Ovary (tissue), 7 donors: ENCODE measurements at regions not wholly inside any gene's neighbourhood (a gene's known extent, or its start where the extent isn't known, plus 50 kb on each side); places are given as distances from the start of the nearest gene placed in this dataset.

ENCODE experiments used
- DNase-seq, 5 donors: peaks; one replicate each; pipeline ENCODE4 v3.0.0-alpha.2; 2019 to 2020
- H3K27ac ChIP-seq, 2 donors: fragments of 200-600 bp; one replicate each; pipeline versions ENCODE4 v1.5.1 to v1.8.0; 2019 to 2022
- H3K27me3 ChIP-seq: fragments of 200-600 bp; one replicate; pipeline ENCODE4 v1.8.0; 2022
- H3K36me3 ChIP-seq: fragments of 200-600 bp; sonication (generic); one replicate; pipeline ENCODE4 v1.5.1; 2019
- H3K4me1 ChIP-seq: one replicate; pipeline ENCODE4 v1.8.1; 2013; ENCODE audit warnings: mild to moderate bottlenecking, moderate library complexity; ENCODE audit not compliant: insufficient read depth
- H3K4me3 ChIP-seq: fragments of 200-600 bp; sonication (generic); one replicate; pipeline ENCODE4 v1.5.1; 2017
- H3K9me3 ChIP-seq, 2 donors: fragments of 200-600 bp in 1 of 2; sonication (generic) in 1 of 2; one replicate each; pipeline versions ENCODE4 v1.5.1 to v1.8.1; 2013 to 2019; ENCODE audit warnings: mild to moderate bottlenecking in 1 of 2, moderate library complexity in 1 of 2
- EP300 ChIP-seq: sonication (generic); formaldehyde crosslinking; IDR thresholded peaks from one replicate; pipeline ENCODE4 v1.6.1; 2017; ENCODE audit warnings: antibody characterized with exemption
- POLR2A ChIP-seq: fragments of 450-650 bp; IDR thresholded peaks from one replicate; pipeline ENCODE4 v1.6.1; 2017; ENCODE audit warnings: antibody characterized with exemption, mild to moderate bottlenecking, moderate library complexity
- WGBS, 3 donors: extraction: QIAGEN DNeasy Blood & Tissue Kit in 1 of 3; methylation state at CpG; one replicate each; pipeline versions ENCODE4 v1.1.5 to v1.1.7; 2013 to 2017; 5-methylcytosine and 5-hydroxymethylcytosine counted together
- intact Hi-C, 4 donors: fragments of 100-400 bp; cut with DNase I; formaldehyde crosslinking; loops; one replicate each; pipeline versions ENCODE4 v1.11.0 to v1.15.1; 2022 to 2023
- TF ChIP-seq, protein P1 (sequence below), 3 donors: fragments of 450-650 bp in 2 of 3; fragments of 200-600 bp in 1 of 3; IDR thresholded peaks; one replicate each; pipeline versions ENCODE4 v1.5.1 to v1.8.0; 2016 to 2022; ENCODE audit warnings: antibody characterized with exemption in 3 of 3, mild to moderate bottlenecking in 1 of 3
- donor health status: DM: no; HTN: no; CAD: no; lungs with moderate emphysema.
- donor health status: DM: no; HTN: no; CAD: no.
- donor health status: Bipolar disorder and iron deficiency.
- donor health status: DM: no; HTN: no; CAD: no.
- donor health status: DM: yes; HTN: yes; CAD: no.

DNA sequence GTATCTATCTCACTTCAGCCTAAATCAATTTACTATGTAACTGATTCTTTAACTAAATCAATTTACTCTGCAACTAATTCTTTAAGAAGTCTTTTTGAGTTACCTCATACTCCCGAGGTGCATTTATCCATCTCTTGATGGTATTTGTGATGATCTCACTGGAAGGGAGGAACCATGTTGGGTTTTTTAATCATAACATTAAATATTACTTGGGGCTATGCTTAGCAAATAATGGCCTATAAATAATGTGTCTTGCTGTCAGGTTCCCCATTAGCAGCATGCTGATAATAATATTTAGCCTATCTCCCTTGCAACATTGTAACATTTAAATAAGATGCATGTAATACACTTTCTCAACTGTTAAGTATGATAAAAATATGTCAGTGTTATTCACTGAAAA, 411.3 kb downstream of the SLITRK1 start:
- WGBS, 3 donors = 11 to 21% (median 21%) methylated on average over 1 of the region's 1 CpG
- no peaks in the 10 kb centered on the region for H3K4me1 ChIP-seq
- TF ChIP-seq POLR2A (no peak), EP300 (no peak)
- TF ChIP-seq, protein P1, sequence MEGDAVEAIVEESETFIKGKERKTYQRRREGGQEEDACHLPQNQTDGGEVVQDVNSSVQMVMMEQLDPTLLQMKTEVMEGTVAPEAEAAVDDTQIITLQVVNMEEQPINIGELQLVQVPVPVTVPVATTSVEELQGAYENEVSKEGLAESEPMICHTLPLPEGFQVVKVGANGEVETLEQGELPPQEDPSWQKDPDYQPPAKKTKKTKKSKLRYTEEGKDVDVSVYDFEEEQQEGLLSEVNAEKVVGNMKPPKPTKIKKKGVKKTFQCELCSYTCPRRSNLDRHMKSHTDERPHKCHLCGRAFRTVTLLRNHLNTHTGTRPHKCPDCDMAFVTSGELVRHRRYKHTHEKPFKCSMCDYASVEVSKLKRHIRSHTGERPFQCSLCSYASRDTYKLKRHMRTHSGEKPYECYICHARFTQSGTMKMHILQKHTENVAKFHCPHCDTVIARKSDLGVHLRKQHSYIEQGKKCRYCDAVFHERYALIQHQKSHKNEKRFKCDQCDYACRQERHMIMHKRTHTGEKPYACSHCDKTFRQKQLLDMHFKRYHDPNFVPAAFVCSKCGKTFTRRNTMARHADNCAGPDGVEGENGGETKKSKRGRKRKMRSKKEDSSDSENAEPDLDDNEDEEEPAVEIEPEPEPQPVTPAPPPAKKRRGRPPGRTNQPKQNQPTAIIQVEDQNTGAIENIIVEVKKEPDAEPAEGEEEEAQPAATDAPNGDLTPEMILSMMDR (IDR thresholded peaks at IDR 0.05) = no peak
- intact Hi-C loops = no loop called here
- no peaks in the 10 kb centered on the region for H3K27me3 ChIP-seq
- no peaks in the 10 kb centered on the region for H3K9me3 ChIP-seq
- DNase-seq = no peak
- no peaks in the 10 kb centered on the region for H3K36me3 ChIP-seq
- no peak overlapping the region for H3K27ac ChIP-seq
- H3K4me3 ChIP-seq = no peak overlapping the region

DNA sequence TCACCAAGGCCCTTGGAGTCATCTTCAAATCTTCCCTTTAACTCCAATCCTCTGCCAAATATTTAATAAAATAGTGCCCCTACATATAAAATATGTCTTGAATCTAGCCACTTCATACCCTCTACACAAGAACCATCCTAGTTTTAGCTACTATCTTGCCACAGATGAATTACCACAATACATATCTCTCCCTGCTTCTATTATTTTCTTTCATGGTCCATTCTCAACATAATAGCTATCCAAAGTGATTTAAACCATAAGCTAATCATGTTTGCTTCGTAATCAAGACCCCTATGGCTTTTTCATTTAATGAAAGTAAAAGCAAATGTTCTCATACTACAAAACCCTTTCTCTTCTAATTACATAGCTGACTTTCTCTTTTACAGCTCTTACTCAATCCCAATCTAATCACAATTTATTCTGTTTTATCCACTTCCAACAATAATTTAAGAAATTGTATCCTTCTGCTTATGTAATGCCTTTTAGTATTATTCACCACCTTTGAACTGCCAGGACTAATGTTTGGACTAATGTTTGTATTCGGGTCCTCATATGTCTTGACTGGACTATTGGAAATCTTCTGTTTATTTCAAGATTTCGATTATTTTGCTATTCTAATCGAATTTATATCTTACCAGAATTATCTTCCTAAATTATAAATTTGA, 412.0 kb downstream of the SLITRK1 start:
- TF ChIP-seq, protein P1 (IDR thresholded peaks at IDR 0.05) = no peak
- TF ChIP-seq EP300 (no peak), POLR2A (no peak)
- Histone ChIP-seq H3K36me3 (no peaks in the 10 kb centered on the region), H3K4me1 (no peaks in the 10 kb centered on the region), H3K9me3 (no peaks in the 10 kb centered on the region), H3K27ac (no peak overlapping the region), H3K27me3 (no peaks in the 10 kb centered on the region), H3K4me3 (no peak overlapping the region)
- 53 to 65% (median 58%) methylated on average over 4 of the region's 4 CpGs for WGBS, 3 donors
- intact Hi-C loops = no loop called here
- no peak for DNase-seq

DNA sequence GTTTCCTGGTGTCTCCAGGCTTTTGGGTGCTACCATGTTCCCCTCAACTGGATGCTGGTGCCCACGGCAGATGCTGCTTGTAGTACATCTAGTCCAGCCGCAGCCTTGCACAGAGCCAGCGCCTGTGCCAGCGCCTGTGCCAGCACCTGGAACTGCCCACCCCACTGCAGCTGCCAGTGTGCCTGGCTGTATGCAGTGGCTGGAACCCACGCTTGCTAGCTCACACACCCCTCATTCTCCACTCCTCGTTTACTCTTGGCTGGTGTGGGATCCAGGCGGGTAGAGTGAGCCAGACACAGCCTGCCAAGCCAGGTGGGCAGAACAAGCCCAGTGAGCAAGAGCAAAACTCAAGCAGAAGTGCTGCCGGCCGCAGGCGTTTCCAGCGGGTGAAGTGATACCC, 428.6 kb downstream of the SLITRK1 start:
- Histone ChIP-seq H3K4me3 (no peak overlapping the region), H3K27ac (no peak overlapping the region), H3K27me3 (peaks cover 5% of the 10 kb centered on the region), H3K4me1 (no peaks in the 10 kb centered on the region), H3K9me3 (no peaks in the 10 kb centered on the region), H3K36me3 (no peaks in the 10 kb centered on the region)
- DNase-seq = no peak
- TF ChIP-seq, protein P1 (IDR thresholded peaks at IDR 0.05) = no peak
- no peak for TF ChIP-seq POLR2A
- no peak for TF ChIP-seq EP300
- 93 to 95% (median 93%) methylated on average over 11 of the region's 11 CpGs for WGBS, 3 donors
- intact Hi-C loops = no loop called here

DNA sequence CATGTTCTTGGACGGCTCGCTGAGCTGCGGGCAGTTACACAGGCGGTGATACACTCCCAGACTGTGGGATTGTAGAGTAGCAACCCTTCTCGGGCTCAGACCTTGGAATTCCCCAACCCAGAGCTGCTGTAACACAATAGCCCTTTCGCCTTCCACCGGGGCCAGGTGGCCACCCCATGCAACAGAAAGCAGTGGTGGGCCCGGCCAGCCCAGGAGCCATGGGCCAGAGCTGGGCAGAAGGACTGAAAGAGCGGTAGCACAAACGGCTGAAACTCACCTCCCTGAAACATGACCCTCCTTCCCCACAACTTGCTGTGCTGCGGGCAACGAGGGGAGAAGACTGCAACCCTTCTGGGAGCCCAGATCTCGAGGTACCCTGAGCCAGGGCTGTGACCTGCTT, 429.0 kb downstream of the SLITRK1 start:
- DNase-seq = no peak
- Histone ChIP-seq H3K36me3 (no peaks in the 10 kb centered on the region), H3K27me3 (peaks cover 5% of the 10 kb centered on the region), H3K27ac (no peak overlapping the region), H3K4me1 (no peaks in the 10 kb centered on the region), H3K4me3 (no peak overlapping the region), H3K9me3 (no peaks in the 10 kb centered on the region)
- TF ChIP-seq EP300 = no peak
- TF ChIP-seq, protein P1 (IDR thresholded peaks at IDR 0.05) = no peak
- TF ChIP-seq POLR2A = no peak
- intact Hi-C loops = no loop called here
- WGBS, 3 donors = 88 to 95% (median 92%) methylated on average over 12 to 13 of the region's 13 CpGs
